HEK293T (cell line): ENCODE measurements at regions not wholly inside any gene's neighbourhood (a gene's known extent, or its start where the extent isn't known, plus 50 kb on each side); places are given as distances from the start of the nearest gene placed in this dataset.

Experiments used
- ARNT ChIP-seq: fragments of 450-650 bp; IDR thresholded peaks from 2 replicates; pipeline ENCODE4 v1.6.1; 2017; ENCODE audit warnings: mild to moderate bottlenecking
- ELF4 ChIP-seq: fragments of 450-650 bp; IDR thresholded peaks from 2 replicates; pipeline ENCODE4 v1.6.1; 2017; ENCODE audit warnings: antibody characterized with exemption
- FOXA1 ChIP-seq: fragments of 450-650 bp; IDR thresholded peaks from 2 replicates; pipeline ENCODE4 v1.6.1; 2016; ENCODE audit warnings: mild to moderate bottlenecking
- FOXK2 ChIP-seq: fragments of 450-650 bp; IDR thresholded peaks from 2 replicates; pipeline ENCODE4 v1.6.1; 2016; ENCODE audit warnings: mild to moderate bottlenecking
- FOXM1 ChIP-seq: fragments of 450-650 bp; IDR thresholded peaks from 2 replicates; pipeline ENCODE4 v1.6.1; 2017; ENCODE audit warnings: mild to moderate bottlenecking, borderline replicate concordance
- HDGF ChIP-seq: fragments of 450-650 bp; IDR thresholded peaks from 2 replicates; pipeline ENCODE4 v1.6.1; 2017; ENCODE audit warnings: antibody characterized with exemption, borderline replicate concordance
- PKNOX1 ChIP-seq: fragments of 450-650 bp; IDR thresholded peaks from 2 replicates; pipeline ENCODE4 v1.6.1; 2016
- SP1 ChIP-seq: fragments of 450-650 bp; IDR thresholded peaks from 2 replicates; pipeline ENCODE4 v1.6.1; 2017
- SUZ12 ChIP-seq: fragments of 450-650 bp; IDR thresholded peaks from 2 replicates; pipeline ENCODE4 v1.6.1; 2016; ENCODE audit warnings: mild to moderate bottlenecking
- TARDBP ChIP-seq: fragments of 450-650 bp; IDR thresholded peaks from 2 replicates; pipeline ENCODE4 v1.6.1; 2016

GRCh38 chr10:120800528-120801323, 50.4 kb upstream of the WDR11 start:
- no peak for TF ChIP-seq ELF4
- TF ChIP-seq TARDBP = no peak
- TF ChIP-seq FOXA1 = no peak
- TF ChIP-seq FOXK2 = no peak
- no peak for TF ChIP-seq PKNOX1
- TF ChIP-seq FOXM1 = no peak
- no peak for TF ChIP-seq HDGF
- no peak for TF ChIP-seq SP1
- no peak for TF ChIP-seq ARNT
- TF ChIP-seq SUZ12 = no peak
